GM18511 (cell line): ENCODE measurements at regions not wholly inside any gene's neighbourhood (a gene's known extent, or its start where the extent isn't known, plus 50 kb on each side); places are given as distances from the start of the nearest gene placed in this dataset.
A peak's percentile ranks its signal among the peaks of the same experiment; 100 is the strongest.

Source experiments
- ATAC-seq: cut with Tn5 transposase; IDR thresholded peaks from one replicate; pipeline ENCODE4 v1.9.1; 2021; ENCODE audit warnings: mild to moderate bottlenecking, moderate library complexity; ENCODE audit not compliant: unreplicated experiment

DNA sequence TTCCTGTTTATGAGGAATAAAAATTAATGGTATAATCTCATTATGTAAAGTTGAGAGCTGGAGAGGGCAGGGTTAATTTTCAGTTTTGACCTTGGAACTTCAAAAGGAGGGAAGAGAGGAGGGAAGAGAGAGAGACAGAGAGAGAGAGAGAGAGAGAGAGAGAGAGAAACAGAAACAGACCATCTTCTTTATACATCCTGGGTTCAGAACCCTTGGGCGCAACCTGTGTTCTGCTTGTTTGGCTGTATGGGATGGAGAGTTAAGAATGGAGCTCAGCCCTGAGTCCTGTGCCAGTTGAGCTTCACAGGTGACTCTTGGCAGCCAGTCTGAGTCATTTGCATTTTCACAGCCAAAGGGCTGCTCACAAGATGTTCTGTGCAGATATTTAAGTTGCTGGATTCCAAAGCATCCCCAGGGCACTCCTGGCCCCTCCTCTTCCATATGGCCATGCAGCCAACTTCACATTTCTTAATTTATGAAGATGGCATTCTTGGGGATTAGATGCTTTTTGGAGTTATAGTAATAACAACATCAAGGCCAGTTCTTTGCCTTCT lies 143.5 kb downstream of the CARTPT start:
- no peak for ATAC-seq

DNA sequence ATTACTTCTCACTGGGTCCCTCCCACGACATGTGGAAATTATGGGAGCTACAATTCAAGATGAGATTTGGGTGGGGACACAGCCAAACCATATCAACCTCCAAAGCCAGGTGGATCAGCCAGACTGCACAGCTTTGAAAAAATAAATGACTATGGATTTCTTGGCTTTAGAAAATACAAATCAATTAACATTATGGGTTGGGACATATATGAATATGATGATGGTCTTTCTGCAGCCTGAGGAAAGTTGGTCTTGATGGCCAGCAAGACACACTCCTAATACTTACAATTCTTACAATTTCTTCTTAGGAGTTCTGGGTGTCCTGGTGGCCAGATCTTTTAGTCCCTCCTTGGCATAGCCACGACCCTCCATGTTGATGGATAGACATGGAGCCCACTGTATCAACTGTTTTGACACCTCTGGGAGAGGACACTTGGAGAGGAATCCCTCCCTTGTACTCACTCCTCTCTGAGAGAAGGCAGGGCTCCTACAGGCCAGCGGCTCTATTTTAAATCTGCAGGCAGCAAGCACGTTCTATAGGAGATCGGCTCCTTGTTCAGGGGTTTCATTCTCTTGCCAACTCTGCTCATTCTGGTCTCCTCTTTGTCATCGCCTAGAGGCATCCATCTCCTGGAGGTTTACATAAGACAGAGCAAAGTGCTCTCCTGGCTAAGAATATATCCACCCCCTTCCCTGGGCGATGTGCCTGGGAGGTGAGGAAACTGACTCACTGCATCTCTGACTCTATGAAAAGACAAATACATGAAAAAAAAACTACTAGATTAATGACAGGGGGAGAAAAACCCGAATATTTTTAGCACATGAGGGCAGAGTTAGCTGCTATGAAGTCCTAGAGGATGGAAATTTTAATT lies 145.9 kb downstream of the CARTPT start:
- ATAC-seq = no peak

DNA sequence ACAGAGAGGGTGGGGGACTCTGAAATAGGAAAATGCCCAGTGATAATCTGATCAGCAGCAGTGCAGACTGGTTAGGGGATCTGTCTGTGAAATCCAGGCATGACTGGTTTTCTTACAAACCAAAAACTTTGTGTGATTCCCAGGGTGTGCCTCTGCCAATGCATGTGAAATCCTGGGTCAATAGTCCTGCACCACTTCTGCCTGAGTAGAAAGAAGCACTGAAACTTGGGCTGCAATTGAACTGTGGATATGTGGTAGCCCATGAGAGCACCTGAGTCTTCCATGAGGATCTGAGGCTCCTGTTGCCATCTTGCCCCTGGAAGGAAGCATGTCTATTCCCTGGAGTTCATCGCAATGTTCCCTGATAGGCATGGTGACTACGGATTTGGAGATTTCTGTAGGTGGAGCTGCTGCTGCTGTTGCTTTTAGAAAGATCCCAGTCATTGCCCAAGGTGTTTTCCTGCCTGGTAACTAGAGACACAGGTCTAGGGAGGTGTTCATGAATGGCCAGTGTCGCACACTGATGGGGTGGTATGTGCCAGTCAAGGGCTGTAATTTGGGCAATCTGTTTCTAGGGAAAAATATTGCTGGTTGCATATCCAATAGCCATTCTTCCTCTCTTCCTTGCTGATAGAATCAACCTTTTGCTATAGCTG lies 146.7 kb downstream of the CARTPT start:
- ATAC-seq = no peak

DNA sequence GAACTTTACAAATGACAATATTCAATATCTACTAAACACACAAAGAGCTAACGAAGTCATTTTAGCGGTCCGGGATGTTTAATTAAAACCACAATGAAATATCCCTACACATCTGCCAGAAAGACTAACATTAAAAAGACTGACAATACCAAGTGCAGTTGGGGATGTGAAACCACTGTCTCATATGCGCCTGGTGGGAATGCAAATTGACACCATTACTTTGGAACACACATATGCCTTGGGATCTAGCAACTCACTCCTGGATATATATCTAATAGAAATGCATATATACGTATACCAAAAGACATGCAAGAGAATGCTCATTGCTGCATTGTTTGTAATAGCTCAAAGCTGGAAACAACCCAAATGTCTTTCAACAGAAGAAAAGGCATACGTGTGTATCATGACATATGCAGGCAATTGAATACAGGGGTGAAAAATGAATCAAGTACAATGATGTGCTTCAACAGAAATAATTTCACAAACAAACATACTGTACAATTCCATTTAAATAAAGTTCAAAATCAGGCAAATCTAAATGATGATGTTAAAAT lies 153.3 kb downstream of the CARTPT start:
- ATAC-seq = no peak

DNA sequence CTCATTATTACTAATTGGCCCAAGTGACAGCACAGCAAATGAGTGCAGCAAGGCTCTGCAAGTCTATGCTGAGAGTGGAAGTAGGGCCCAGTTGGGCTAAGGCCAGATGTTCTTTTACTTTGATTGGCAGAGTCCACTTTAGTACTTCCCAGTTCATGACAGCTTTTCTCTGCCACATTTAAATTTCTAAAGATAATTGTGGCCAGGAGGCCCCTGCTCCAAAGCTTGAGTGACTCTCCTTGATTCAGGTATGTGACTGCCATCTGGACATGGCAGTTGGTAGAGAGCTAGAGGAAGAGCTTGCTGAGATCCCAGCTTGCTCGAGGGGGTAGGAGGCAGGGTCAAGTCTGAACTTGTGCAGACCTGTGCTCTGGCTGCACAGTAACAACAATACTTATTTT lies 154.1 kb downstream of the CARTPT start:
- no peak for ATAC-seq

DNA sequence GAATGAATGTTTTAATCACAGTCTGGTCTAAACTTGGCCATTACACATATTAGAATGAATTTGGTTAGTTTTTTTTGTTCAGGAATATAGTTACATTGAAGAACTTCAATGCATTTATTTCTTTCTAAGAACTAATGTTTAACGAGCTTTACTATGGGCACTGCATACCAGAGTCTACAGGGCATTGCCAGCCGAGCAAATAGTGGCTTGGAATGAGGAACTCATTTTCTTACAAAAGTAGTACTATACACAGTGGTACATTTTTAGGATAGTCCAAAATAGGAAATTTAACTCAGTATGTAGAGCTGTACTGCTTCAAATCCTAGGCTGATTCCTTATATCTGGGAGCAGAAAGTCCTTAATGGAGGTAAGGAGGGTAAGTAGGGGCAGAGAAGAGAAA lies 155.4 kb downstream of the CARTPT start:
- no peak for ATAC-seq

DNA sequence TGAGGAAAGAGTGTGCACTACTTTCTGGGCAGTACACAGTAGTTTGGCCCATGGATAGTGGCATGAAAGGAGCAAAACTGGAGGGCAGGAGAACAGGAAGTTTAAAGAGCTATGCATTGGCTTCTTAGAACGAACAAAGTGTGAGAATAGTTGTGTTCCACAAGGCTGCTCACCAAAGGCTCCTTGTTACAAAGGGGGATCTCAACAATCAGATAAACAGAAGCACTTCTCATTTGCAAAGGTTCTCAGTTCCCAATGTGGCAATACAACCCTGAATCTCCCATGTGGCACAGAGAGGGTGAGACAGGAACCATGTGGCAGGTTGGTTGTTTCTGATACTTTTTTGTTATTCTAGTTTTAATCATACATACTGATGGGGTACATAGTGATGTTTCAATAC lies 158.4 kb downstream of the CARTPT start:
- no peak for ATAC-seq

DNA sequence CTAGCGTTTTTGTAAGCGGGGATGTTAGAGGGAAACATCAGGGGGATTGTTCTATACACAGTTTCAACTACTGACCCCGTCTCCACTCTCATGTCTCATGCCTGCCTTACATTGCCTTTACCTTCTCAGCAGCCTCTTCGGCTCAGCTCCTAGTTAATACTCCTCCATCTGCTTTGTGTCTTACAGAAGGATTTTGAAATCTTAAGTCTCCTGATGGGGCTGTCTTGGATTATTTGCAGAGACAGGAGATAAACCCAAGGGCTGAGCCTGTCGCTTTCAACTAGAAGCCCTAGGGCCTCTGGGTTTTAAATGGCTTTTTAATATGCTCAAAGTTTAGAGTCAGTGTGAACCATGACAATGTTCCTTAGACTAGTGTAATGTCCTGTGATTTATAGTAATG lies 161.5 kb downstream of the CARTPT start:
- ATAC-seq = no peak

DNA sequence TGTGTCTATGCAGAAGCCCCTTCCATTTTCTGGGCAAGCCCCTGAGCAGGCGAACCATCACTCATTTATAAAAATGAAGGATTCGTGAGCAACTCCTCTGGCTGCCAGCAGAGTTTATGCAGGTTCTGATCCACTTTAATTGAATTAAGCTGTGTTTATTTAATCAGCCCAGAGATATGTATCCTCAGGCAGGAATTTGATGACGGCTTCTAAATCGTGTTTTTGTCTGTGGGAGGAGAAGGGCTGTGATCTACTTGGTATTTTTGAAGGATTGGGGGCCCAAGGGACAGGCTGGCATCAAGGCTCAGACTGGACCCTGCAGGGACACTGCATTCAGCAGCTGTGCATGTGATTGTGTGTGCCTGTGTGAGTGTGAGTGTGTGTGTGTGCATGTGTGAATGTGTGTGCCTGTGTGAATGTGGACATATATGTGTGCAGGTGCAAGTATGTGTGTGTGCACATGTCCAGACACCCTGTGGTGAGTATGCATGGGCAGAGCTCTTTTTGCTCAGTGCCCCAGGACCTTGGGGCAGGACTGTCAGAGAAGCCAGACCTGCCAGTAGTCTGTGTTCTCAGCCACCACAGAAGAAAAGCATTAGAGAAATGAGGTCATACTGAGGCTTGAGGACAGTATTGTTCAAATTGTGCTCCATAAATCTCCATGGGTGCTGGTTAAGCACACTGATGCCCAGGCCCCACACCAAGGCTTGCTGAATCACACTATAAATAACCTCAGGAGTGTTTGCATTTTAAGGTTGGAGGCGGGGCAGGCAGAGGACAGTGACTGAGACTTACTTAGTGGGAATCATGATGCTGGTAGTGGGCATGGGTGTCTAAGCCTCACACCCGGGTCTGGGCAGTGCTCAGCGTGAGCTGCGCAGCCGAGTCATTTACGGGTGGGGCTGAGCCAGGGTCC lies 164.0 kb downstream of the CARTPT start:
- ATAC-seq = no peak

DNA sequence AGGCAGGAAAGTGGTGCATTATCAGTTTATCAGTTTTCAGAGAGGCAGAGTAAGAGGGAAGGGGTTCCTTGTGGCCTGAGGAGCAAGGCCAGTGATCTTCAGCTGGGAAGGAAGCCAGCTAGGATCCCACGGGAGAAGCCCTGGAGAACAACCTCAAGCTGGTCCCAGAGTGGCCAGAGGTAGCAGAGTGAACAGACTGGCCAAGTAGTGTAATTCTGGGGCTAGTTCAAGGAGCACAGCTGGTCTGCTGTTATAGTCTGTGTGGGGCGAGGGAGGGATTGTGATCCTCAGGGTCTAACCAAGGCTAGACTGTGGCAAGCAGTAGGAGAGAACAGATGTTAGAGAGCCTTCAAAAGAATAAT lies 164.6 kb downstream of the CARTPT start:
- no peak for ATAC-seq

DNA sequence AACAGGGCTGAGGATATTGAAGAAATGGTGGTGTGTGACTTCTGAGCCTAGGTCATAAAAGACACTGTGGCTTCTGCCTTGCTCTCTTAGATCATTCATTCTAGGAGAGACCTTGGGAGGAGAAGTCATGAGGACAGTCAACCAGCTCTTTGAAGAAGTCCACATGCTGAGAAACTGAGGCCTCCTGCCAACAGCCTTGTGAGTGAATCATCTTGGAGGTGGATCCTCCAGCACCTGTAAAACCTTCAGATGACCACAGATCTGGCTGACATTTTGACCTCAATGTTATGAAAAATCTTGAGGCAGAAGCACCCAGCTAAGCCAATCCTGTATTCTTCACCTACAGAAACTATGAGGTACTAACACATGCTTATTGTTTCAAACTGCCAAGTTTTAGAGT lies 165.9 kb downstream of the CARTPT start:
- no peak for ATAC-seq

DNA sequence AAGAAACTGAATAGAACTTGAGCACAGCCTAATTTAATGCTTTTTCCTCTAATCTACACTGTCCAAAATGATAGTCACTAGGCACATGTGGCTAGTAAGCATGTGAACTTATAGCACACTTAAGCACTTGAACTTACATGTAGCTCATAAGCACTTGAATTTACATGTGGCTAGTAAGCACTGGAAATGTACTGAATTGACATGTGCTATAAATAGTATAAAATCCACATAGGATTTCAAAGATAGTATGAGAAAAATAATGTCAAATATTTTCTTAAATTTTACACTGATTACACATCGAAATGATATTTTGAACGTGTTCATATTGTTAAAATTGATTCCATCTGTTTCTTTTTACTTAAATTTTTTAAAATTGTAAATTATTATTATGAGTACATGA lies 167.3 kb downstream of the CARTPT start:
- ATAC-seq = no peak

DNA sequence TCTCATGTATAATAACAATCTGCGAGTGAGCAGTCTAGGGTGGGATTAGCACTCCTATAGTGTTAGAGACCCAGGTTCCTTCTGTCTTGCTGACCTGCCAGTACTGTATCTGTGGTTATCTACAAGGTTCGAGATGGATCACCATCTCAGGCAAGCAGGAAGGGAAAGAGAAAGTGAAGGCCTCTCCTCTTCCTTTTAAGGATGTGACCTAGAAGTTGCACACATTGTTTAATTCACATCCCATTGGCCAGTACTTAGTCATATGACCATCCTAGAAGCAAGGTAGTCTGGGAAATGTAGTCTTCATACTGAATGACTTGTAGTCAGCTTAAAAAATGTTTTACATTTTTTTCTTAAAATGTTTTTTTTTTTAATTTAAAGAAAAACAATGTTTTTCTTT lies 168.6 kb downstream of the CARTPT start:
- peak; percentile 94 for ATAC-seq

DNA sequence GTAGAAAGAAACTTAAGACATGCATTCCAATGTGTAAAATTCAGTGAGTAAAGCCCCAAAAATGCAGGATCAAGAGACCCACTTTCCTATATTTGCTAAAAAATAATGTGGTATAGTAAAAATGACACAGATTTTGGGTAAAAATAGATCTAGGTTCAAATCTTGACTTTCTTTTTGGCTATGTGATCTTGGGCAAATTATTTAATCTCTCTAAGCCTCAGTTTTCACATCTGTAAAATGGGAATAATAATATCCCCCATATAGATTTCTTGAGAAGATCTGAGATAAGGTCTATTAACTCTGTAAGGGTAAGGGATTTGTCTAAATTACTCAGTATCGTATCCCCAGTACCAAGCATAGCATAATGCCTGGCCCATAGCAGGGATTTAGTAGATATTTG lies 172.3 kb downstream of the CARTPT start:
- no peak for ATAC-seq

DNA sequence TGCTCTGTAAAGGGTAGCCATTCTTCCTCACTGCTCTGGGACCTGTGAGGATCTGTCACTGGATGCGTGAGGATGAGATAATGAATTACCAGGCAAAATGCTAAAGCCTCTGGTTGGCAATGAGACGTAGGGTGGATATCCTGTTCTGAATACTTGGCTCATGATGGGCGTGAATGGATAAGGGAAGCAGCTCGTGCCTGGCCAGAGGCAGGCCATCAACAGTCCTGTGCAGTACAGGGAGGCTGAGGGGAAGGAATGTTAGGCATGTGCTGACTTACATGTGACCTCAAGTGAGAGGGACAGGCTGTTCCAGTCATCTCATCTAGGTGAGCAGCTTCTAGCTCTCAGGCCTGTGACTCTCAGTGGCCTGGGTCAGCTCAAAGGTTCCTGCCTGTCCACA lies 172.8 kb downstream of the CARTPT start:
- no peak for ATAC-seq

DNA sequence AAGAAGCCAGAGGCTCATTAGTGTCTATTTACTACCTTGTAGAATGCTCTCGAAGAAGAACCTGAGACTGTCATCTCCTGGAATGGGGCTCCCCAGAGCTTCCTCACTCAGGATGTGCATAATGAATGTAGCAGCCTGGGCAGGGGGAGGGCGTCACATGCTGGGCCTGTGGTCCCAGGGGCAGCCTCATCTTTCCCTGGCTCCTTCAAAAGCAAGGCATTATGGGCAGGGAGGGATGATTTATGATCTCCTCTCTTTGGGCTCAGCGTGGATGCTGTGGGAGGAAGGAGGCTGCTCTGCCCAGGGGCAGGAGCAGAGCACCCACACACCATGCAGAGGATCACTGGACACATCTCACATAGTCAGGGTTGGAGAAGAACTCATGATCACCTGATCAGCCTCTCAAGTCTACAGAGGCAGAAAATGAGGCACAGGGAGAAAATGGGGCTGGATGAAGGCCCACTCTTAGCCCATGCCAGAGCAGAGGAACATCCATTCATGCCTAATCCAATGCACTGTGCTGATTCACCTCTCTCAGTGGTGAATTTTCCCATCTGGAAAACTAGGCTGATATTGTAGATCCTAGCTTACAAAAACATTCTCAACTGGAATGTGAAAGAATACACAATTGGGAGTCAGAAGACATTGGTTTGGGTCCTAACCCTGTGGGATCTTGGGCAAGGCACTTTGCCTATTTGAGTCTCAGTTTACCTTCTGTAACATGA lies 173.7 kb downstream of the CARTPT start:
- no peak for ATAC-seq

DNA sequence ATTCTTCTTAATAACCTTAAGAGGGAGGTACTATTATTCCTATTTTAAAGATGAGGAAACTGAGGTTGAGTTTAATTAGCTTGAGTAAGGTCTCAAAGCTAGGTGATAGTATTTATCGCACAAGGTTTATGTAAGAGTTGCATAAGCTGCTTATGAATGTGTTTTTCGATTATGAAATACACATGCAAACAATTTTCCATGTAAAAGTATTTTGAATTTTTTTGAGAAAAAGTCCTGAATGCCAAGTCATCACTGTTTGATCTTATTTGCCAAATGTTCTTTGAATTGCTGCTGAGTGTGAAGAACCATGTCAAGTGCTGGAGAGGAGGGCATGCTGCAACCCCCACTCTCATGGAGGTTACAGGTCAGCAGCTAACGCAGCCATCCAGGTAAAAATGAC lies 174.4 kb downstream of the CARTPT start:
- no peak for ATAC-seq

DNA sequence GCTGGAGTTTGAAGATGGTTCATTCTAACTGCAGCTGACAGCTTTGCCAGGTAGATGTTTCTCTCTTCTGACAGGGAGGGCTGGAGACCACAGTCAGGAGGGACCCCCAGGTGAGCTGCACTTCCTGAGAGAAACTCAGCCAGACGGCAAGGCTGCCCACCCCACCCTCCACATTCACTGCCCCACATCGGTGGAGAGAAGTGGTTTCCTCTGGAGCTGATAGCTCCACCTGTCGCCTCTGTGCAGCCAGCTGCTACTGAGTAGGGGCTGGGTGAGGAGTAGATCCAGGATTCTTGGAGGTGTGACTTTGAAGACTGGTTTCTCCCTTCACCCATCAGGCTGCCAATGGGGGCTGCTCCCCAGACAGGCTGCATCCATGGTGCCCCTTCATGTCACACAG lies 175.0 kb downstream of the CARTPT start:
- ATAC-seq = no peak

DNA sequence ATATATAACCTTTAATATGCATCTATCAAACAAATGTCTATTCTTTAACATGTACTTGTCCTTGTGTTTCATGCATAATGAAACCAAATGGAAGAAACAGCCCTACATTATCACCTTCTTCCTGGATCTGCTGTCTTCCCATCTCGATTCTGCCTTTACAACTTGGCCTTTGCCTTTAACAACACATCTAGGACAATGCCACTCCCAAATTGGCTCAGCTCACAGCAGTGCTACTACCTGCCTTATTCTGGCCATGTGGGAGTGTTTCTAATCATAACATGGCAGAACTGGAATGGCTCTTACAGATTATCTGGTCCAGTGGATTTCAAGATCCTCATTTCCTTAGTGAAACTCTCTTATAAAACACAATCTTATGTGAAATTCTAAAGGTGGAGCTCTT lies 176.5 kb downstream of the CARTPT start:
- ATAC-seq = no peak

DNA sequence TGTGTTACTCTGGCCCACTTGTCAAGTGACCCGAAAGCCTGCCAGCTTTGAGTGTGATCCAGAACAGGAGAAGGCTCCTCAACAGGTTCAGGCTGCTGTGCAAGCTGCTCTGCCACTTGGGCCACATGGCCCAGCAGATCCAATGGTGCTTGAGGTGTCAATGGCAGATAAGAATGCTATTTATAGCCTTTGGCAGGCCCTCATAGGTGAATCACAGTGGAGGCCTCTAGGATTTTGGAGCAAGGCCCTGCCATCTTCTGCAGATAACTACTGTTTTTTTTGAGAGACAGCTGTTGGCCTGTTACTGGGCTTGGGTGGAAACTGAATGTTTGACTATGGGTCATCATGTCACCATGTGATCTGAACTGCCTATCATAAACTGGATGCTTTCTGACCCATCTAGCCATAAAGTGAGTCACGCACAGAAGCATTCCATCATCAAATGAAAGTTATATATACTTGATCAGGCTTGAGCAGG lies 180.8 kb downstream of the CARTPT start:
- ATAC-seq = no peak
